WTC11 (cell line): ENCODE measurements at regions not wholly inside any gene's neighbourhood (a gene's known extent, or its start where the extent isn't known, plus 50 kb on each side); places are given as distances from the start of the nearest gene placed in this dataset.

ENCODE experiments used
- ATAC-seq: fragments of 200-7000 bp; cut with Tn5 transposase; 2 replicates; pipeline ENCODE4 v1.10.0; 2021; ENCODE audit warnings: mild to moderate bottlenecking, moderate library complexity
- CTCF ChIA-PET: fragments of 300-600 bp; sonication (Branson Sonifier 250); formaldehyde crosslinking; loops from one replicate; lab custom pipeline; 2021; ENCODE audit warnings: antibody characterized with exemption; lab: Charles Lee
- POLR2A ChIA-PET: fragments of 350-600 bp; sonication (Branson Sonifier 250); formaldehyde crosslinking; loops from one replicate; lab custom pipeline; 2021; ENCODE audit warnings: antibody characterized with exemption; lab: Charles Lee
- DNase-seq: peaks from one replicate; pipeline ENCODE4 v3.0.0; 2021; ENCODE audit warnings: low spot score
- H3K27ac Mint-ChIP-seq: 2 replicates; pipeline ENCODE4 v1.8.0; 2021; ENCODE audit warnings: mixed read lengths
- H3K27me3 Mint-ChIP-seq: 2 replicates; pipeline ENCODE4 v1.8.0; 2021; ENCODE audit warnings: low read depth, mild to moderate bottlenecking, moderate library complexity, mixed read lengths
- H3K36me3 Mint-ChIP-seq: 2 replicates; pipeline ENCODE4 v1.8.0; 2021; ENCODE audit warnings: mixed read lengths
- H3K4me1 Mint-ChIP-seq: 2 replicates; pipeline ENCODE4 v1.8.0; 2022; ENCODE audit warnings: mixed read lengths
- H3K4me3 Mint-ChIP-seq: 2 replicates; pipeline ENCODE4 v1.8.0; 2021; ENCODE audit warnings: mild to moderate bottlenecking, moderate library complexity, mixed read lengths
- H3K9me3 Mint-ChIP-seq: 2 replicates; pipeline ENCODE4 v1.8.0; 2021; ENCODE audit warnings: mixed read lengths
- ATF2 ChIP-seq: sonication (generic); formaldehyde crosslinking; IDR thresholded peaks from 2 replicates; pipeline ENCODE4 v1.8.1; 2022; ENCODE audit warnings: low read depth, missing genetic modification reagents, borderline replicate concordance
- ATF3 ChIP-seq: sonication (generic); formaldehyde crosslinking; conservative IDR thresholded peaks from 2 replicates; pipeline ENCODE4 v1.8.1; 2022; ENCODE audit warnings: mild to moderate bottlenecking, missing genetic modification reagents
- CREM ChIP-seq: sonication (generic); formaldehyde crosslinking; IDR thresholded peaks from 2 replicates; pipeline ENCODE4 v1.8.1; 2022; ENCODE audit warnings: mild to moderate bottlenecking, missing genetic modification reagents, moderate library complexity
- CTCF ChIP-seq: fragments of 200-600 bp; IDR thresholded peaks from 2 replicates; pipeline ENCODE4 v1.8.0; 2022; ENCODE audit warnings: antibody characterized with exemption
- E2F1 ChIP-seq: sonication (generic); formaldehyde crosslinking; IDR thresholded peaks from 2 replicates; pipeline ENCODE4 v1.8.0; 2022; ENCODE audit warnings: mild to moderate bottlenecking, missing genetic modification reagents
- EMX1 ChIP-seq: fragments of 250-450 bp; sonication (Bioruptor Pico); IDR thresholded peaks from 2 replicates; pipeline ENCODE4 v1.8.0; 2021; ENCODE audit warnings: mild to moderate bottlenecking
- ESRRA ChIP-seq: sonication (generic); formaldehyde crosslinking; IDR thresholded peaks from 2 replicates; pipeline ENCODE4 v1.8.1; 2022; ENCODE audit warnings: mild to moderate bottlenecking, missing genetic modification reagents, borderline replicate concordance
- FOXJ3 ChIP-seq: sonication (generic); formaldehyde crosslinking; IDR thresholded peaks from 2 replicates; pipeline ENCODE4 v1.9.0; 2021; ENCODE audit warnings: missing genetic modification reagents, mild to moderate bottlenecking, borderline replicate concordance
- FOXK1 ChIP-seq: sonication (generic); formaldehyde crosslinking; IDR thresholded peaks from 2 replicates; pipeline ENCODE4 v1.8.0; 2022; ENCODE audit warnings: mild to moderate bottlenecking, moderate library complexity, missing genetic modification reagents
- MXD4 ChIP-seq: fragments of 250-450 bp; sonication (Bioruptor Pico); IDR thresholded peaks from 2 replicates; pipeline ENCODE4 v1.8.0; 2021; ENCODE audit warnings: mild to moderate bottlenecking, moderate library complexity, borderline replicate concordance
- NFE2L1 ChIP-seq: sonication (generic); formaldehyde crosslinking; IDR thresholded peaks from 2 replicates; pipeline ENCODE4 v1.8.1; 2023; ENCODE audit warnings: missing genetic modification reagents
- NR2C2 ChIP-seq: sonication (generic); formaldehyde crosslinking; IDR thresholded peaks from 2 replicates; pipeline ENCODE4 v1.8.0; 2022; ENCODE audit warnings: mild to moderate bottlenecking, missing genetic modification reagents
- OVOL2 ChIP-seq: fragments of 250-450 bp; sonication (Bioruptor Pico); IDR thresholded peaks from 2 replicates; pipeline ENCODE4 v1.9.0; 2021; ENCODE audit warnings: mild to moderate bottlenecking, borderline replicate concordance
- TEAD4 ChIP-seq: sonication (generic); formaldehyde crosslinking; IDR thresholded peaks from 2 replicates; pipeline ENCODE4 v1.8.0; 2022; ENCODE audit warnings: mild to moderate bottlenecking, missing genetic modification reagents
- TP53 ChIP-seq: sonication (generic); formaldehyde crosslinking; IDR thresholded peaks from 2 replicates; pipeline ENCODE4 v1.8.1; 2023; ENCODE audit warnings: mild to moderate bottlenecking, missing genetic modification reagents
- ZBTB43 ChIP-seq: sonication (generic); formaldehyde crosslinking; IDR thresholded peaks from 2 replicates; pipeline ENCODE4 v1.8.1; 2023; ENCODE audit warnings: mild to moderate bottlenecking, missing genetic modification reagents
- ZNF263 ChIP-seq: sonication (generic); formaldehyde crosslinking; IDR thresholded peaks from 2 replicates; pipeline ENCODE4 v1.8.1; 2022; ENCODE audit warnings: low read depth, mild to moderate bottlenecking, moderate library complexity, missing genetic modification reagents
- ZNF317 ChIP-seq: sonication (generic); formaldehyde crosslinking; IDR thresholded peaks from 2 replicates; pipeline ENCODE4 v1.8.1; 2023; ENCODE audit warnings: low read depth, mild to moderate bottlenecking, moderate library complexity, missing genetic modification reagents, borderline replicate concordance
- ZNF396 ChIP-seq: fragments of 250-450 bp; sonication (Bioruptor Pico); IDR thresholded peaks from 2 replicates; pipeline ENCODE4 v1.8.0; 2021; ENCODE audit warnings: mild to moderate bottlenecking, moderate library complexity, borderline replicate concordance
- ZNF416 ChIP-seq: fragments of 250-450 bp; sonication (Bioruptor Pico); IDR thresholded peaks from 2 replicates; pipeline ENCODE4 v1.9.0; 2021; ENCODE audit warnings: mild to moderate bottlenecking, inconsistent platforms
- ZNF512 ChIP-seq: sonication (generic); formaldehyde crosslinking; IDR thresholded peaks from 2 replicates; pipeline ENCODE4 v1.8.1; 2022; ENCODE audit warnings: missing genetic modification reagents, borderline replicate concordance
- ZSCAN18 ChIP-seq: fragments of 250-450 bp; sonication (Bioruptor Pico); IDR thresholded peaks from 2 replicates; pipeline ENCODE4 v2.1.2; 2022; ENCODE audit warnings: mild to moderate bottlenecking, moderate library complexity

- Mint-ChIP-seq H3K4me3 (no peak overlapping the region), H3K27me3 (no peaks in the 10 kb centered on the region), H3K9me3 (peaks cover 26% of the 10 kb centered on the region), H3K27ac (no peak overlapping the region), H3K4me1 (no peaks in the 10 kb centered on the region), H3K36me3 (0 out of 2 replicates have a peak, but pooled peaks cover 3% of the 10 kb centered on the region)
- POLR2A ChIA-PET, result no interaction called here
- CTCF ChIA-PET, result no interaction called here
- no peak for ATAC-seq
- no peak for TF ChIP-seq ZSCAN18 (CRISPR knock-in tag)
- no peak for TF ChIP-seq ZNF416
- no peak for TF ChIP-seq NFE2L1
- TF ChIP-seq CTCF, result no peak
- no peak for TF ChIP-seq ATF2 (CRISPR knock-in tag)
- TF ChIP-seq EMX1 (CRISPR knock-in tag), result no peak
- TF ChIP-seq CREM, result no peak
- TF ChIP-seq FOXK1, result no peak
- no peak for TF ChIP-seq ZBTB43
- no peak for TF ChIP-seq ZNF317 (CRISPR knock-in tag)
- no peak for TF ChIP-seq OVOL2 (CRISPR knock-in tag)
- TF ChIP-seq E2F1 (CRISPR knock-in tag), result no peak
- TF ChIP-seq FOXJ3, result no peak
- no peak for TF ChIP-seq MXD4 (CRISPR knock-in tag)
- no peak for TF ChIP-seq ESRRA
- DNase-seq, result no peak
These were observed 668.7 kb upstream of the EPHA5 start for GRCh38 chr4:66339007-66339406.

GRCh38 chr4:66331761-66332160 lies 661.5 kb upstream of the EPHA5 start:
- TF ChIP-seq TP53, result no peak
- H3K4me3 Mint-ChIP-seq, result no peak overlapping the region
- H3K4me1 Mint-ChIP-seq, result peaks cover 6% of the 10 kb centered on the region
- DNase-seq (no peak), ATAC-seq (no peak)
- H3K9me3 Mint-ChIP-seq, result no peaks in the 10 kb centered on the region
- CTCF ChIA-PET, result no interaction called here
- H3K27ac Mint-ChIP-seq, result no peak overlapping the region
- H3K27me3 Mint-ChIP-seq, result no peaks in the 10 kb centered on the region
- no peaks in the 10 kb centered on the region for H3K36me3 Mint-ChIP-seq
- POLR2A ChIA-PET, result no interaction called here

- no peaks in the 10 kb centered on the region for H3K27me3 Mint-ChIP-seq
- H3K27ac Mint-ChIP-seq, result no peak overlapping the region
- H3K36me3 Mint-ChIP-seq, result no peaks in the 10 kb centered on the region
- H3K4me3 Mint-ChIP-seq, result no peak overlapping the region
- ChIA-PET CTCF (no interaction called here), POLR2A (interaction anchor here (0.6 kb wide), 1 partner anchor 954 kb away, joined by 3 read pairs; no protein-coding TSS in a partner anchor)
- ATAC-seq, result no peak
- peaks cover 6% of the 10 kb centered on the region for H3K4me1 Mint-ChIP-seq
- H3K9me3 Mint-ChIP-seq, result no peaks in the 10 kb centered on the region
- no peak for DNase-seq
- TF ChIP-seq ZNF263 (no peak), NR2C2 (no peak), CREM (no peak), ZNF396 (CRISPR knock-in tag) (no peak), FOXJ3 (no peak), EMX1 (CRISPR knock-in tag) (no peak), ATF3 (CRISPR knock-in tag) (no peak), ZNF512 (CRISPR knock-in tag) (no peak), TEAD4 (no peak)
These were observed 659.8 kb upstream of the EPHA5 start for GRCh38 chr4:66330125-66330524.
